HG02943 (cell line): ENCODE measurements at regions not wholly inside any gene's neighbourhood (a gene's known extent, or its start where the extent isn't known, plus 50 kb on each side); places are given as distances from the start of the nearest gene placed in this dataset.
A peak's percentile ranks its signal among the peaks of the same experiment; 100 is the strongest.
"Not testable (repeated sequence)": the region's sequence is repeated elsewhere in the genome, so short reads cannot be mapped to it uniquely, and the experiment has no call there.

ENCODE experiments used
- ATAC-seq: cut with Tn5 transposase; IDR thresholded peaks from one replicate; pipeline ENCODE4 v1.9.1; 2021; ENCODE audit warnings: mild to moderate bottlenecking, low read depth, moderate library complexity; ENCODE audit not compliant: unreplicated experiment

DNA sequence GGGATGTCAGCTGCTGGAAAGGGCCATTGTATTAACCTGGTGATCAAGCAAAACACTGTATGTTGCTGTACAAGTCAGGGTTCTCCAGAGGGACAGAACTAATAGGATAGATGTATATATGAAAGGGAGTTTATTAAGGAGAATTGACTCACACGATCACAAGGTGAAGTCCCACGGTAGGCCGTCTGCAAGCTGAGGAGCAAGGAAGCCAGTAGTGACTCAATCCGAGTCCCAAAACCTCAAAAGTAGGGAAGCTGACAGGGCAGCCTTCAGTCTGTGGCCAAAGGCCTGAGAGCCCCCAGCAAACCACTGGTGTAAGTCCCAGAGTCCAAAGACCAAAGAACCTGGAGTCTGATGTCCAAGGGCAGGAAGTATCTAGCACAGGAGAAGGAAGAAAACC lies 116.0 kb upstream of the DAP start:
- ATAC-seq = not testable (repeated sequence)

DNA sequence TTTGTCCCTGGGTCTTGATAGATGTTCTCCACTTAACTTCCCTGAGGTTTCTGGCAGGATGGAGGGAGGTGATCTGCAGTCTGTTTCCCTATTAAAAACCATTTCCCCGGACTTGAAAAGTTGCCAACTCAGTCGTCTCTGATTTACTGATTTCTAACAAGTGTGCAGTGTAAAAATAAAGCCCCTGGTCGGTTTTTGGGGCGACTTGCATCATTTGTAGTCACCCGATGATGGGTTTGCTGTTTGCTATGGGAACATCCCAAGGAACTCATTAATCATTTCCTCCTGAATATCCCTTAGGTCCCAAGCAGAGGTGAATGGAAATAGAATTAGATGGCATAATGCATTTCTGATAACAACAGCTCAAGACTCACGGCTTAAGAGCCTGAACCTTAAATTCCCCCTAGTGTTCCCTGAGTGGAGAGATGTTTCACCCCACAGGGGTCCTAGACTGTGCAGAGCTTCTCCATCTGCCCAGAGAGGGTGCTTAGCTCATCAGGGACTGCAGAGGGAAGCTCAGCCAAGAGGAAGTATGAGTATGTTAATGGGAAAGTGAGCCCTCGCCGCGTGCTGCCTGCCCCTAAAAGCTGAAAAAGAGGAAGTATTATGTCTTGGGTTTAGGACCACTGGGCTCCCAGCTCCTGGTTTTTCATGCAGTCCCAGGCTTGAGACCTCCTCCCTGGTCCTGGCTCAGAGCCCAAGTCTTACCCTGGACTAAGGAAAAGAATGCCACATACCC lies 115.1 kb upstream of the DAP start:
- ATAC-seq = no peak

DNA sequence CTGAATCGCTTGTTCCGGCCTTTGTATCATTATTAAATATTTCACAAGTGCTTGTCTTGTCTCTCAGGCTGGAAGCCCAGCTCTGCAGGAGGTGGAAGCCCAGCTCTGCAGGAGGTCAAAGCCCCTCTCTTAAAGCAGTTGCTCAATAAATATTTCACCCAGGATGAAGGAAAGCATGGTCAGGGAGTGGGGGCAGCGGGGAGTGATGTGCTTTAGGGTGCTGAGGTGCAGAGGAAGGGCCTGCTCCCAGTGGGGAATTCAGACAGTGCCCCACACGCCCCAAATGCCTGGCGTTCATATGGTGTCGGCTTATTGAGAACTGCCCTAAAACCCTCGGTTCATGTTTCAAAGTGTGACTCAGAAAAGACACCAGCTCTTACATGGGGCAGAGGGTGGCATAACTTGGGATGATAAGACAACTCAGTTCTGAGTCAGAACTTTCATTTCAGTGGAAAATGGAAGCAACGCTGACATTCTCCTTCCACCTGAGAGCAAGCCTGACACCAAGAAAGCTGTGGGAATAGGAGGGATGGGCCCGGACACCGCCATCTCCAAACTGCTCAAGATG lies 114.3 kb upstream of the DAP start:
- no peak for ATAC-seq

DNA sequence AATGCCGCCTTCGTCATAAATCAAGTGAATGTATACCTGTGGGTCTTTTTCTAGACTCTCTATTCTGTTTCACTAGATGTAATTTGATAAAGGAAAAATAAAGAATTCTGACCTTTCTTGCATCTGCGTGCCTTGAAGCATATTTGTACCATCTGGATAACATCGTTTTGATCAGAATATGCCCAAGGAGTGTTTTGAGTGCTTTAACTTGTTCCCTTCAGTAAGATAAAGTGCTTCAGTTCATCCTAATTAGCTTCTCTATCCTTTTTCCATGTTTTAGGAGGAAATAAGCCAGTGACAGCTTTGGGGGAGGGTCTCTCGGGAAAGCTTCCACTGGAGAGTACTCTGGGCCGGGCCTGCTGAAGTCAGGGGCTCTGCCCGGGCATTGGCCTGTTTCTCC lies 113.5 kb upstream of the DAP start:
- ATAC-seq = no peak

DNA sequence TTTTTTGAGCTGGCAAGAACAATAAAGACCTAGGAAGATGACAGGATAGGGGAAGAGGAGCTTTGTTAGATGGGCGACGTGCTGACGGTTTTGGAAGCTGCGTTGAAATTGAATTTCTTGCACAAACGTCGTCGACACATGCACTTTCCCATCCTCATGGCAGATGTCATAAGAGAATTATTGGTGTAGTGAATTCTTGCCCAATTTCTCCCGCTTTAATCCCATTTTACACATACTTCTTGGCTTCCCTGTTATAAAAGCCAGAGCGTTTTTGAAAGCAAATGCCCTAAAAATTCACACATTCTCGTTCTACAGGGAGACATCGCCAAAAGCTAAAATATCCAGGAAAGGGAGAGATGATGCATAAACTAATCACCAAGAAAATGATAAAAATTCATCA lies 109.8 kb upstream of the DAP start:
- ATAC-seq = no peak

DNA sequence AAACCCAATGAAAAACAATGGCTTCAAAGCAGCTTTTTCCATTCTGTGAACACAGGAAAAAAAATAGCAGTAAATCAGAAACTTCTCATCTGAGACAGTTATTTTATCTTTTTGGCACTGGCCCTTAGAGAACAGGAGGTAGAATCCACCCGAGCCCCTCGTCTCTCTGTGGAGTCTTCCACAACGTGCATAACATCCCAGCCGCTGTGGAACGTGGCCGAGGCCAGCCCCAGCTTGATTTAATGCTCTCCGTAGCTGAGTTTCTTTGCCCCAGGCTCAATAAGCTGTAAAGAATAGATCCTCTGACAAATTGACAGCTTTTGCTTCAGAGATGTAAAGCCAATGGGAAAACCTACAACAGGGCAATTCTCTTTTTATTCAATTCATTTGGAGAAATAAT lies 107.9 kb upstream of the DAP start:
- ATAC-seq = no peak

DNA sequence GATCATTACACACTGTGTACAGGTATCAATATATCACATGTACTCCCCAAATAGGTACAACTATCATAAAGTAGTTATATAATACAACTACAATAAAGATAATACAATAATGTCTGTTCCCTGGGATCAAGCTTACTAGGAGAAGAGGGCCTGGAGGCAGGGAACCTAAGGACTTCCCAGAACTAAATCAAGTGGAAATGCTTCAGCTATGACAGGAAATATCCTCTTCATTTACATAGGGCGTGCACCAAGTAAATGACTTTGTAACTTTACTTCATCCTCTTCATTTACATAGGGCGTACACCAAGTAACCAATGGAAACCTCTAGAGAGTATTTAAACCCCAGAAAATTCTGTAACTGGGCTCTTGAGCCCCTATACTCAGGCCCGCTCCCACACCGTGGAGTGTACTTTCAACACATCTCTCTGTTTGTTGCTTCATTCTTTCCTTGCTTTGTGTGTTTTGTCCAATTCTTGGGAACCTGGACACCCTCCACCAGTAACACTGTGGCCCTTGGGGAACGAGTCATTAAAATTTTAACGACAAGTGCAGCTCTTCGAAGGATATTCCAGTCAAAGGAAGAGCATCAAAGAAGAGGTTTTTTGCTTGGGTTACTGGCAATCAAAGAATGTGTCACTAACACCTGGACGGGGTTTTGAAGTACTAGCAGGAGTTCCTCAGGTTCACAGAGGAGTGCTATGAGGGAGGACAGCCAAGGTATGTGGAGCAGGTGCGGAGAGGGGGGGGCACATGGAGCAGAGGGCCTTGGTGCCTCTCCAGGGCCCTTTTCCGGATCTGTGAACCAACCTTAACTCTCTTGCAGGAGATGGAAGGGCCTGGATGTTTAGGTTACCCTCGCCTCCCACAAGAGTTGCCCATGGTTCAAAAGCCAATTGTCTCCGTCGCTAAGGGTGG lies 106.6 kb upstream of the DAP start:
- no peak for ATAC-seq

DNA sequence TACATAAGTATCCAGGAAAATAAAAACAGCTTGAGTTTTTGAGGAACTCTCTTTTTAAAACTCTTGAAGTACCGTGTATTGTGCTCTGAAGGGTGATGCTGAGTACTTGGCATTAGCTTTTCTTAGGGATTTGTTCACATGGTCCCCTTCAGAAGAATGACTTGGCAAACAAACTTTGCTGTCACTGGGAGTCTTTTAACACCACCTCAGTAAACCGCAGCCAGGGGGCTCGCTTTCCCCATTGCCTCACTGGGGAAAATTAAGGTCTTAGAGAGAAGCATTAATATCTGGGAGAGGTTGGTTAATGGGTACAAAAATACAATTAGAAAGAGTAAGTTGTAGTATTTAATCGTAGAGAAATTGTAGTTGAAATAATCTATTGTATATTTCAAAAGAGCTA lies 105.9 kb upstream of the DAP start:
- no peak for ATAC-seq

DNA sequence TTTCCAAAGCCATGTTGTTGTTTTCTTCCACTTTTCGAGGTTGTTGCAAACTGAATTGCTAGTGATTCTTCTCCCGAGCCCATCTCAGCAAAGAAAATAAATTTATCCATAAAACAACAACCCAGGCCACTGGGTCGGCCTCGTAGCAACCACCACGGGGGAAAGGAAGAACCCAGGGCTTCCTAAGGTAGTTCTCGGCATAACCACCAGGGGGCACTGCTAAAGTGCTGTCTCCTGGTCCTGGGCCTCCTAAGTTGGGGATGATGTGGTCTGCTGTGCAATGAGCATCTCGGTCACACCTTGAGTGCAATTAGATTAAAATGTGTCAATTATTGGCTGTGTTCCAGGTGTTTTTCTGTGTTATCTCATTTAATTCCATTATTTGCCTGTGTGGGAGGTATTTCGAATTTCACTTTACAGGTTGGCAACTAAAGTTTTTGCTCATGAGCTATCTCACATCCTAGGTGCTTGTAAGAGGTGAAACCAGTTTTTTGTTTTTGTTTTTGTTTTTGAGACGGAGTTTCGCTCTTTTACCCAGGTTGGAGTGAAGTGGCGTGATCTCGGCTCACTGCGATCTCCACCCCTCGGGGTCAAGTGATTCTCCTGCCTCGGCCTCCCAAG lies 102.8 kb upstream of the DAP start:
- ATAC-seq = peak; percentile 83

DNA sequence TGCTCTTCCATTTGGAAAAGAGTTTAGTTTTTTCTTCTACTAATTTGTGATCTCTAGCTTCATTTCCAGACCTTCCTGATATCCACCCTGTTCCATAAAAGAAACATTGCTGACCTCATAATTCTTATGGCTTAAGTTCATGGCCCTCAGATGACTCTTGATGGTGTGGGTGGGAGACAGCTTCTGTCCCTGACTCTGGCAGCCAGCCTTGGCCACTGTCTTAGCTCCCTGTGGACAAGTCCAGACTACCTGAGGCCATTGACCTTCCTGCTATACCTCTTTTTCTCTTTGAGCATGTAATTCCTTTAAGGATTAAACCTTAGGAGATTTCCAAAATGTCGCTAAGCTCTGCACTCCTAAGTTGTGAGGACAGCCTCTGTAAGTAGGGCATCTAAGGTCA lies 101.1 kb upstream of the DAP start:
- ATAC-seq = no peak

DNA sequence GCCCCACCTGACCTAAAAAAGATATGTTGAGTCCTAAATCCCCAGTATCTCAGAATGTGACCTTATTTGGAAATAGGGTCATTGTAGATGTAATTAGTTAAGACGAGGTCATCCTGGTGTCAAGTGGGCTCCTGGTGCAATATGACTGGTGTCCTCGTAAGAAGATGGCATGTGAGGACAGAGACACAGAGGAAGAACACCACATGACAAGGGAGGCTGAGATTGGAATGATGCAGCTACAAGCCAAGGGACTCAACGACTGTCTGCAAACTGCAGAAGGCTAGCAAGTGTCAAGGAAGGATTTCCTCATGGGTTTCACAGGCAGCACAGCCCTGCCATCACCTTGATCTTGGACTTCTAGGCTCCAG lies 100.4 kb upstream of the DAP start:
- ATAC-seq = no peak

DNA sequence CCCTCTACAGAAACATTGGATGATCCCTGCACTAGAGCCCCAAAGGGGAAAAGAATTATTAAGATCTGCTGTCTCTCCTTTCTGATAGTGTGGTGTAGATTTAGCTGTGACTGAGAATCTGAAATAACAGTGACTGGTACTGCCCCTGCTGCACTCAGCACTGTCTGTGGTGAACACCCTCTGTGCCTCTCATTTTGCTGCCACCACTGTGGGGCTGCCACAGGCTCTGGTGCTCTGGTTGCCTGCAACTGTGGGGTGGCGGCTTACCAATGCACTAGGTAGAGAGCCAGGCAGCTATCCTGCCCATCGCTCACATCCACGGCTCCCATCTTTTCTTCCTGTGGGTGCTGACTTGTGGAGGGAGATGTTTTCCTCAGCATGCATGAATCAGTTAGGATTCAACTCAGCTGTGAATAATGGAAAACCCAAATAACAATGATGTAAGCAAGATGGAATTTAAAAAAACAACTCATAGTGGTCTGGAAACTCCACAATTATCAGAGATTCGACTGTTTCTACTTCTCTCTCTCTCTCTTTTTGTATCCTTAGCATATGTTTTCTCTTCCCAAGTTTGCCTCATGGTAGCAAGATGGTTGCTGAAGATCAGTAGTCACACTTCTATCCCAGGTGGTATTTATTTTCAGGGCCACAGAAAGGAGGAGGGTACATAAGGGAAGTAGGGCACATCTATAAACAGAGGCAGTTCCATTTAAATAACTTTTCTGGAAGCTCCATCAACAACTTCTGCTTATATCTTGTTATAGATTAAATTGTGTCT lies 99.8 kb upstream of the DAP start:
- ATAC-seq = no peak

DNA sequence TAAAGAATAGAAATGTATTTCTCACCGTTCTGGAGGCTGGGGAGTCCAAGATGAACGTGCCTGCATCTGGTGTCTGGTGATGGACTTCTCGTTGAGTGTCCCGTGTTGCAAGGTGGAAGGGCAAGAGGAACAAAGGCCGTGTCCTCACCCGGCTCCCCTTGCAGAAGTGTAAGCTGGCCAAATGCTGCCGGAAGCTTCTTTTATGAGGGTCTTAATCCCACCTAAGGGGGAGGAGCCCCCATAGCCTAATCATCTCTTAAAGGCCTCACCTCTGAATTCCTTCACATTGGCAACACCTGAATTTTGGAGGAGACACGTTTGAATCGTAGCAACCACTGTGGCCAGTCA lies 99.1 kb upstream of the DAP start:
- no peak for ATAC-seq

DNA sequence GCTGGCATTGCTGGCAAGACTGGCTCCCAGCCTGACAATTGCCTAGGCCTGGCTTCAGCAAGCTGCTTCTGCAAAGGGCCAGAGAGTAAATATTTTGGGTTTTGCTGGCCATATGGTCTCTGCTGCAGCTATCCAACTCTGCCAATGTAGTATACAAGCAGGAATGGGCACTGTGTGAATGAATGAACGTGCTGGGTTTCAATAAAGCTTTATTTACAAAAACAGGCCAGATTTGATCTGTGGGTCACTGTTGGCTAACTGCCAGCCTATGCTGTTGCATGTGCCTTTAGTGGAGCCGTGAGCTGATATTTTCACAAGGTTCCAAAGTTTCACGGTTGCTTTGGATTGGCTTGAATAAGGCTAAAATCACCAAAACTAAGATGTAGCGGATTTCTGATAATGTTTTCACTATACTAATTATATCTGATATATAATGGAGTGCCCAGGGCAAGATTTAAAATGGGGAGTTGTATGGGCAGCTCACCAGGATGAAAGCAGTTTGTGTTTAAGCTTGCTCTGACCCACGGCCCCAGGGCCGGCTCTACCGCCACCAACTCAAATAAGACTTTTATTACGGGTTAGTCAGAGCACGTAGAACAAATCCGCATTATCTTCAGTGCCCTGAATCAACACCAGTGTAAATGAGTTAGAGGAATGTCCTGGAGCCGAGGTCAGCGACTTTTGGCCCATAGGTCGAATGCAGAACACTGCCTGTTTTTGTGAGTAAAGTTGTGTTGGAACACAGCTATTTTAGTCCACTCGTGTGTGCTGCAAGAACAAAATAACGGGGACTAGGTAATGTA lies 98.6 kb upstream of the DAP start:
- ATAC-seq = no peak

DNA sequence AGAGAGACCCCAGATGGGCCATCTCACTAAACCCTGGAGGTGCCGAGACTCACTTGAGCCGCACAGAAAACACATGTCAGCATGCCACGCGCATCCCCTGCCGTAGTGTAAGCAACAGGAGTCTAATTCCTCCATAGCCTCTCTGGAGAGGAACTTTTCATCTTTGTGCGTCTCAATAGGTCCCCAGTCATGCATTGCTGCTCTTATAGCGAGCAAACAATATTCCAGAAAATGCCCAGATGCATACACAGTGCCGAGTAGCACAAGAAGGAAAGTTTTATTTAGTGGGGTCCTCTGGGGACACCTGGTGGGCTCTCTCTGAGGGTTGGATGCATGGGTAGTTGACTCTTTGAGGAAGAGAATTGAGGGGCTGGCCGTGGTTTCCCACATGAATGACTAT lies 97.9 kb upstream of the DAP start:
- no peak for ATAC-seq

DNA sequence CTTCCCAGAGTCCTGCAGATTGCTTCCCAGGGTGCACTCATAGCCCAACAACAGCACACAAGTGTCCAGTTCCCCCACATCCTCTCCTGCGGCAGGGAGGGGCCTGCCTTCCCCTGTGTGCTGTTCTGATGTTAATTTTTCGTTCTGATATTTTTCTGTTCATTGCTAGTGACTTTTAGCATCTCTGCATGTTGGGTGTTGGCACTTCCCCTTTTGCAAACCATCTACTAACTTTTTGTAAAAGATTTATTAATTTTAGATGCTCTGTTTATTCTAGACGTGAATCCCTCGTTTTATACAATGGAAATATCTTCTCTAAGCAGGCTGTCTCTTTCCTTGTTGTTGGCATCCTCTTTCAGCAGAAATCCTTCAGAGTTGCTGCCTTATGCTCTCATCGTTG lies 97.3 kb upstream of the DAP start:
- ATAC-seq = no peak

DNA sequence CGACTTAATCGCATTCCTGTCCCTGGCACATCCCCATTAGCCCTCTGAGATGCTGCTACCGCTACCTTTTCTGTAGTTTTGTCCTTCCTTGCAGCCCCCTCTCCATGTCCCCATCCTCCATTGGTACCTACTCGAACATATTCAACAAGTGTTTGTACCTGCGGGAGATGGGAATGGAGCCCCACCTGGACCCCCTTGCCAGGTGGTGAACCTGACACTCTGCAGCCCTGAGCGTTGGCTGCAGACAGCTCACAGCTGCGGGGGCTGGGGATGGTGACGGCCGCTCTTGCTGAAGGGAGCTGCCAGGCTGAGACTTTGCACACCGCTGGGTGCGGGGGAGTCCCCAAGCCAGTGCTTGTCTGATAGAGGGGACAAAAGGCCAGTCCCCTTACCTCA lies 96.3 kb upstream of the DAP start:
- ATAC-seq = no peak

DNA sequence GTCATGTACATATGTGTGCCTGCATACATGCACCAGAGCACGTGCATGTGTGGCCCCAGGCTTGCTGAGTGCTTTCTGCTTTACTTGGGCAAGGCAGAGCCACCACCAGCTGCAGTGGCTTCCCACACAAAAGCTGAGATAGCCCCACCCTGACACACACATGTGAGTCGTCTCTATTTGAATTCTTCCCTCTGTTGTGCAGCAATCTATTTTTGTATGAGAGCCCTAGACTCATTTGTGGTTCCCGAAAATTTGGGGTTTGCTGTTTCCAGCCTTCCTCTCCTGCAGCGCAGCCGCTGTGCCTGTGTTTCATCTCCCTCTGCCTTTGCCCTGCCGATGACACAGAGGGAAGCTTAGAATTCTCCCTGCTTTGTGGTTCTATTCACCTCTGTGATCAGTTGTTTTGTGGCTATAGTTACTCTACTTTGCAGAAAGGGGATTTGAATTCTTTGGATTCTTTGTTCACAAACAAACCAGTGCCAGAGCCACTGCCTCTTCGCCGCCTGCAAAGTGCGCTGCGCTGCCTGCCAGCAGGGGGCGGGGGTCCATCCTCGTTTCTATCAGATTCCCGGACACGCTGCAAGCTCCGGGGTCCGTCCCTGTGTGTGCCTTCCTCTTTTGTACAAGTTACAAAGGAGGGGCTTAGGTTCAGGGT lies 95.8 kb upstream of the DAP start:
- no peak for ATAC-seq

DNA sequence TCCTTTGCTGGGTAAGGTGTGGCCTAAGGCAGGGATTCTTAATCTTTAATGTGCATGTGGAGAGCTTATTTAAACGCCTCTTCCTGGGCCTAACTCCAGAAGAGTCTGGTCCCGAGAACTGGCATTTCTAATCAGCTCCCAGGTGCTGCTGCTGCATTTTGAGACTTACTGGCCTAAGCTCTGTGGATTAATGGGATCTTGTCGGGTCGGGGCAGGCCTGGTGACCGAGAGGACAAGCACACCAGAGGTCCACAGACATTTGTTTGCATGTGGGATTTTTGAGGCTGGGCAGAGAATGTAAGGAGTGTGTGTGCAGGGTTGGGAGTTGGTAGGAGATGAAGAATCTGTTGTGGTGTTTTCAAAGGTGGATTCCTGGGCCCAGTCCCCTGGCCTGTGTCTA lies 95.0 kb upstream of the DAP start:
- ATAC-seq = no peak
